ENCODE measurements at regions not wholly inside any gene's neighbourhood (a gene's known extent, or its start where the extent isn't known, plus 50 kb on each side); places are given as distances from the start of the nearest gene placed in this dataset.

DNA sequence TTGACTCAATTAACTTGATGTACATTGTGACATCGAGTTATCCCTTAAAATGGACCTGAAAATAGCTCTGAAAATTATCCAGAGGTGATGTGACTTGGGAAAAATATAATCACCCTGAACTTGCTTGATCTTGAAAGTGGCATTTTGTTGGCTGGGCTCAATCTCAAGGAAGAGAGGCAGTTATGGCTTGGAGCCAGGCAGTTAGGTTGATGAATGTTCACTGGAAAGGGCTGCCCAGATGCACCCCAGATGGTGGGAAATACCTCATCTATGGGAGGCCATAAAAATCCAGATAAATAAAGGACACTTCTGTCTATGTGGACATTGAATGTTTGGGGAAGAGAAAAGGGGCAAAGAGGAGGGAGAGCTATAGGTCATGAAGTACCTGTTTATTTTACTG lies 55.7 kb upstream of the OR5AN1 start:
- TF ChIP-seq, protein P1, sequence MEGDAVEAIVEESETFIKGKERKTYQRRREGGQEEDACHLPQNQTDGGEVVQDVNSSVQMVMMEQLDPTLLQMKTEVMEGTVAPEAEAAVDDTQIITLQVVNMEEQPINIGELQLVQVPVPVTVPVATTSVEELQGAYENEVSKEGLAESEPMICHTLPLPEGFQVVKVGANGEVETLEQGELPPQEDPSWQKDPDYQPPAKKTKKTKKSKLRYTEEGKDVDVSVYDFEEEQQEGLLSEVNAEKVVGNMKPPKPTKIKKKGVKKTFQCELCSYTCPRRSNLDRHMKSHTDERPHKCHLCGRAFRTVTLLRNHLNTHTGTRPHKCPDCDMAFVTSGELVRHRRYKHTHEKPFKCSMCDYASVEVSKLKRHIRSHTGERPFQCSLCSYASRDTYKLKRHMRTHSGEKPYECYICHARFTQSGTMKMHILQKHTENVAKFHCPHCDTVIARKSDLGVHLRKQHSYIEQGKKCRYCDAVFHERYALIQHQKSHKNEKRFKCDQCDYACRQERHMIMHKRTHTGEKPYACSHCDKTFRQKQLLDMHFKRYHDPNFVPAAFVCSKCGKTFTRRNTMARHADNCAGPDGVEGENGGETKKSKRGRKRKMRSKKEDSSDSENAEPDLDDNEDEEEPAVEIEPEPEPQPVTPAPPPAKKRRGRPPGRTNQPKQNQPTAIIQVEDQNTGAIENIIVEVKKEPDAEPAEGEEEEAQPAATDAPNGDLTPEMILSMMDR (IDR thresholded peaks at IDR 0.05; ENCODE audit: low read depth, low read length) = no peak

DNA sequence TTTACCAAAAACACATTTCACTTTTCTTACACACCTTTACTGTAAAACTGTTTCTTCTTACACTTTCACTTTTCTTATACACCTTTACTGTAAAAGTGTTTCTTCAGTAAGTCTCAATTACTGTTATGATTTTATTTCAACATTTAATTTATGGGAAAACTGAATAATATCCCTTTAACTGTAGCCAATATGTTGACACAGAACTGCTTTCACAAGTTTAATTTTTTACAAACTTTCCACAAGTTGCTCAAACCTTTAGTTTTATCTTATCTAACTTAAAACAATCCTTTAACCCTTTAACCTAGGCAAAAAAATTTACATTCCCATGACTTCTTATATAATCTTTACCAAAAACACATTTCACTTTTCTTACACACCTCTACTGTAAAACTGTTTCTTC lies 63.3 kb upstream of the OR5AN1 start:
- TF ChIP-seq, protein P1 (IDR thresholded peaks at IDR 0.05; ENCODE audit: low read depth, low read length) = no peak
- DNase-seq (ENCODE audit: low read depth in 2 of 2) = no peak
- H3K4me3 ChIP-seq (replicated peaks in 1 of 2; ENCODE audit: low read depth in 2 of 2, low read length in 2 of 2) = no peak overlapping the region

More for the DNA sequence above, 55.7 kb upstream of the OR5AN1 start:
- DNase-seq (ENCODE audit: low read depth in 2 of 2) = no peak
- no peak overlapping the region for H3K4me3 ChIP-seq (replicated peaks in 1 of 2; ENCODE audit: low read depth in 2 of 2, low read length in 2 of 2)

DNA sequence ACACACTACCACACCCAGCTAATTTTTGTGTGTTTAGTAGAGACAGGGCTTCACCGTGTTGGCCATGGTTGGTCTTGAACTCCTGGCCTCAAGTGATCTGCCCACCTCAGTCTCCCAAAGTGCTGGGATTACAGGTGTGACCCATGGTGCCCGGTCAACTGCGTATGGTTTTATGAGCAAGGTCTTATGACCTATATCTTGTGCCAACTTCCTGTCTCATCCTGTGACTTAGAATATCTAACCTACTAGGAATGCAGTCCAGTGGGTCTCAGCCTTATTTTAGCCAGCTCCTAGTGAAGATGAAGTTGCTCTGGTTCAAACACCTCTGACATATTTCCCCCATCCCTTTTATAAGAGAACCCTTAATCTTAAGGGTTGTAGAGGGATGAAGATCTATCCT lies 66.1 kb upstream of the OR5AN1 start:
- no peak overlapping the region for H3K4me3 ChIP-seq (replicated peaks in 1 of 2; ENCODE audit: low read depth in 2 of 2, low read length in 2 of 2)
- TF ChIP-seq, protein P1 (IDR thresholded peaks at IDR 0.05; ENCODE audit: low read depth, low read length) = no peak
- DNase-seq (ENCODE audit: low read depth in 2 of 2) = no peak

DNA sequence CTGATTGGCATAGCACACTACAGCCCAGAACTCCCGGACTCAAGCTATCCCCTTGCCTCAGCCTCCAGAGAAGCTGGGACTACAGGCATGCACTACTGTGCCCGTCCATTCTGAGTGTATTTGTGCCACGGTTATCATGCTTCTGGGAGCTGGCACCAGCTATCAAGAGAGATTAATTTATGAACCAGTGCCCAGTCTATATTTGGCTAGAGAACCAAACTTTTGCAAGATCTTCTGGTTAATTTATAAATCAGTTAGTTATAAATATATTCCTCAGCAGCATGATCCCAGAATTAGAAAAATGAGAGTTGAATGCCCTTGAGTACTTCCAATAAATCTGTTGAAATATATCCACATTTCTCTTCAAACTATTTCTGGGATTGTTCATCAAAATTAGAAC lies 67.5 kb upstream of the OR5AN1 start:
- DNase-seq (ENCODE audit: low read depth in 2 of 2) = no peak
- no peak overlapping the region for H3K4me3 ChIP-seq (replicated peaks in 1 of 2; ENCODE audit: low read depth in 2 of 2, low read length in 2 of 2)
- TF ChIP-seq, protein P1 (IDR thresholded peaks at IDR 0.05; ENCODE audit: low read depth, low read length) = no peak

DNA sequence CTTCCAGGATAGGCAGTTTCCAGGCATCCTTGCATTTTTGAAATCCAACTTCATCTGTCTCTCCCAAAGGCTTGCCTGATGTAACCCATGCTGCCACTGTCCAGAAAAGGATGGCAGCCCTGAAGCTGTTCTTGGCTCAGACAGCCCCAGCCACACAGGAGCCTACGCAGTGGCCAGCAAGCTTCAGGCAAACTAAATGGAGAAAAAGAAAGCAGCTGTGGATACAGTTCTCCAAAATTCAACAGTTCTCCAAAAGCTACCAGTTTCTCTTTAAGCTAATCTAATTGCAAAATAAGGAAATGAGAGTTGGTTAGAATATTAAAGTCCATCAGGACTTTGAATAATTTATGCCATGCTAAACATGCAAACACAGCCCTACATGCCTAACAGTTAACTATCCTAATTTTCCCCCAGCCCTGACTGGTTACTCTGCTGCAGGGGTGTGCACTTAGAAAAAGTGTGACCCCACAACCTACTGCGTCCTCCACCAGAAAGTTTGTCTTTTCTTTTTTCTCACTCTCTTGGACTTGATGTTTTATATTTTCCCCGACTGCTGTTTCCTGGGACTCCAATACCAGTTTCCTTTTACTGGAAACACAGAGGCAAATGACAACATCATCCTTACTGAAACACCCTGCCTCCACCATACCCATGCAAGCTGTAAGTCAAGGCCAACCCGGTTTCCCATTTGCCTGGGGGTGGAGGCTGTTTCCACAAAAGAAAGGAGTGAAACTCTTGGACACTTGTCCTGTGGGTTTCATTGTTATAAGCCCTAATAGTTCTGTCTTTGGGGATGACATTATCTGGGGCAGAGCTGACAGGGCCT lies 69.1 kb upstream of the OR5AN1 start:
- DNase-seq (ENCODE audit: low read depth in 2 of 2) = no peak
- TF ChIP-seq, protein P1 (IDR thresholded peaks at IDR 0.05; ENCODE audit: low read depth, low read length) = no peak
- H3K4me3 ChIP-seq (replicated peaks in 1 of 2; ENCODE audit: low read depth in 2 of 2, low read length in 2 of 2) = no peak overlapping the region

DNA sequence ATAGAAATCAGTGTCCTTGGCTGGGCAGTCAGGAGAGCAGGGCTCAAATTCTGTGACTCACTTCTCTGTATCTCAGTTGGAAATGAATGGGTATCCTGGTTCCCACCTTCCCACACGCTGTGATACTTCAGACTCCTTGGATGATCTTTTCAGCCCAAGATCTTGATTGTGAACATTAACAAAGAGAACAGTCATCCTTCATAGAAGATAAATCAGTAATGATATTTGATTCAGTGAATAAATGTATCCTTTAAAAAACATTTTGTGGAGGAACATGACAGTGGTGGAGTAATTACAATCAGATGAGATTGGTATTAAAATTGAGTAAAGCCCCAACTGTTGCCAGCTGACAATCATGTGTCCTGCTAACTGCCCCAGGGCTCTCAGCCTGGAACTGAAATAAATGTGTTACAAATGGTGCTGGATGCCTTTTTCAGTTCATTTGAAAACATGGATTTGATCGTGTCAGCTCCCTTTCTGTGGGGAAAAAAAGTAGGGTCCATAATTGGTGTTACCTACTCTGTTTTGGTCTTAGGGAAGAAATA lies 72.9 kb upstream of the OR5AN1 start:
- DNase-seq (ENCODE audit: low read depth in 2 of 2) = no peak
- H3K4me3 ChIP-seq (replicated peaks in 1 of 2; ENCODE audit: low read depth in 2 of 2, low read length in 2 of 2) = no peak overlapping the region
- TF ChIP-seq, protein P1 (IDR thresholded peaks at IDR 0.05; ENCODE audit: low read depth, low read length) = no peak

All from cardiac fibroblast (primary cell).